ENCODE measurements at regions not wholly inside any gene's neighbourhood (a gene's known extent, or its start where the extent isn't known, plus 50 kb on each side); places are given as distances from the start of the nearest gene placed in this dataset.

DNA sequence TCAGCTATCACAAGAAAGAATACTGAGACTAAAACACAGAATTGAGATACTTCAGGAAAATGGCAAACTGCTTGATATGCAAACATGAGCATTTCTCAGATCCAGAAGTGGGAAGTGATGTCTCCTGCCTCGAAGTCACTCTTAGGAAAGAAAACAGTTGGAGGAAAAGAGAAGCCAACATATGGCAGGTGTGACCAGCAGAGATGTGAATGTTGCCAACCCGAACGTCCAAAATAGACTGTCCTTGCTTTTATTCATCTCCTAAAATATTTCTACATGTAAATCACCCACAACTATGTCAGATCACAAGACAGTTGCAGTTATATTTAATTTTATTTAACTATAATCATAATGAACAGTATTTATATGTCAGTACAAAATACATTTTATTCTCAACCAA lies 687.6 kb downstream of the GALC start:
- Histone ChIP-seq H3K9me2 (replicated peaks; ENCODE audit: insufficient read depth, low read length) (no peaks in the 10 kb centered on the region), H3K36me3 (replicated peaks; ENCODE audit: insufficient read depth, low read length) (no peaks in the 10 kb centered on the region), H2AFZ (ENCODE audit: low read length) (no peak overlapping the region), H3K79me2 (ENCODE audit: low read length) (no peaks in the 10 kb centered on the region), H3K9ac (ENCODE audit: low read length) (no peak overlapping the region), H3K4me2 (ENCODE audit: low read depth, low read length) (no peak overlapping the region), H3K4me1 (ENCODE audit: low read length) (no peaks in the 10 kb centered on the region), H3K27me3 (replicated peaks; ENCODE audit: insufficient read depth, low read length) (no peaks in the 10 kb centered on the region), H3K9me3 (replicated peaks; ENCODE audit: insufficient read depth, low read length) (no peaks in the 10 kb centered on the region), H4K20me1 (ENCODE audit: insufficient read depth, low read length) (no peaks in the 10 kb centered on the region), H3K27ac (ENCODE audit: low read length) (no peak overlapping the region), H3F3A (ENCODE audit: insufficient read depth, low read length) (no peaks in the 10 kb centered on the region), H3K4me3 (ENCODE audit: low read length) (no peak overlapping the region)
- no peak for DNase-seq
- TF ChIP-seq EZH2phosphoT487 (IDR thresholded peaks at IDR 0.05; ENCODE audit: low read length) (no peak), CTCF (IDR thresholded peaks at IDR 0.05; ENCODE audit: low read length) (no peak), EZH2 (optimal IDR thresholded peaks at IDR 0.05; ENCODE audit: low read depth, low read length) (no peak)

- Histone ChIP-seq H3F3A (ENCODE audit: insufficient read depth, low read length) (no peaks in the 10 kb centered on the region), H3K9ac (ENCODE audit: low read length) (no peak overlapping the region), H3K4me2 (ENCODE audit: low read depth, low read length) (no peak overlapping the region), H3K9me2 (replicated peaks; ENCODE audit: insufficient read depth, low read length) (no peaks in the 10 kb centered on the region), H3K4me3 (ENCODE audit: low read length) (no peak overlapping the region), H3K36me3 (replicated peaks; ENCODE audit: insufficient read depth, low read length) (no peaks in the 10 kb centered on the region), H4K20me1 (ENCODE audit: insufficient read depth, low read length) (no peaks in the 10 kb centered on the region), H3K27ac (ENCODE audit: low read length) (no peak overlapping the region), H3K79me2 (ENCODE audit: low read length) (no peaks in the 10 kb centered on the region), H3K4me1 (ENCODE audit: low read length) (no peaks in the 10 kb centered on the region), H3K9me3 (replicated peaks; ENCODE audit: insufficient read depth, low read length) (no peaks in the 10 kb centered on the region), H3K27me3 (replicated peaks; ENCODE audit: insufficient read depth, low read length) (no peaks in the 10 kb centered on the region), H2AFZ (ENCODE audit: low read length) (no peak overlapping the region)
- no peak for DNase-seq
- TF ChIP-seq CTCF (IDR thresholded peaks at IDR 0.05; ENCODE audit: low read length) (no peak), EZH2 (optimal IDR thresholded peaks at IDR 0.05; ENCODE audit: low read depth, low read length) (no peak)
Observed at GRCh38 chr14:87304404-87304803, 688.6 kb downstream of the GALC start.

- Histone ChIP-seq H3K9ac (ENCODE audit: low read length) (no peak overlapping the region), H3K9me3 (replicated peaks; ENCODE audit: insufficient read depth, low read length) (no peaks in the 10 kb centered on the region), H2AFZ (ENCODE audit: low read length) (no peak overlapping the region), H3K9me2 (replicated peaks; ENCODE audit: insufficient read depth, low read length) (no peaks in the 10 kb centered on the region), H3K4me1 (ENCODE audit: low read length) (no peaks in the 10 kb centered on the region), H3K36me3 (replicated peaks; ENCODE audit: insufficient read depth, low read length) (no peaks in the 10 kb centered on the region), H3F3A (ENCODE audit: insufficient read depth, low read length) (no peaks in the 10 kb centered on the region), H3K79me2 (ENCODE audit: low read length) (no peaks in the 10 kb centered on the region), H3K4me3 (ENCODE audit: low read length) (no peak overlapping the region), H3K4me2 (ENCODE audit: low read depth, low read length) (no peak overlapping the region), H3K27me3 (replicated peaks; ENCODE audit: insufficient read depth, low read length) (no peaks in the 10 kb centered on the region), H3K27ac (ENCODE audit: low read length) (no peak overlapping the region), H4K20me1 (ENCODE audit: insufficient read depth, low read length) (no peaks in the 10 kb centered on the region)
- TF ChIP-seq CTCF (IDR thresholded peaks at IDR 0.05; ENCODE audit: low read length), result no peak
- no peak for TF ChIP-seq EZH2 (optimal IDR thresholded peaks at IDR 0.05; ENCODE audit: low read depth, low read length)
- TF ChIP-seq EZH2phosphoT487 (IDR thresholded peaks at IDR 0.05; ENCODE audit: low read length), result no peak
- DNase-seq, result no peak
Observed at GRCh38 chr14:87286826-87287225, 706.2 kb downstream of the GALC start.
